ENCODE measurements at regions not wholly inside any gene's neighbourhood (a gene's known extent, or its start where the extent isn't known, plus 50 kb on each side); places are given as distances from the start of the nearest gene placed in this dataset.

DNA sequence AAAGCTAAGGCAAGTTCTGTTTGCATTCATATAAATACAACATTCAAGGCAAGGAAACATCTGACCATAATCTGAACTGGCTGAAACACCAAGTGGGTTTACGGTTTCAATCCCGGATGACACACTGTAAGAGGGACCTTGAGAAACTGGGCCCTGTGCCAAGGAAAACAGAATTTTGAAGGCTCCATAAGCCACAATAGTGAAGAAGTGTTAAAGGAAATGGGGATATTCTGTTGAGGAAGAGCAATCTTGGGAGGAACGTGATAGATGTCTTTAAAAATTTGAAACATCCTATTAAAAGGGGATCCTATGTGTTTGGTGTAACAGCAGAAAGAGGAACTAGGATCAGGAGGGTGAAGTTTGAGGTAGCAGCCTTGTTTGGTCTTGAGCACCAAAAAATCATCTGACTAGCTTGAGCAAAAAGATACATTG, 82.4 kb upstream of the TAB2 start (continued):
- 0 out of 2 replicates have a peak, but pooled peaks have one; percentile 6 for TF ChIP-seq NFIX (CRISPR knock-in tag; IDR thresholded peaks at IDR 0.05; ENCODE audit: low read depth)
- peak; percentile 44; the same call in 1 of the 2 replicates for TF ChIP-seq FOXM1 (IDR thresholded peaks at IDR 0.05; ENCODE audit: low read depth)
- no peak for TF ChIP-seq FOXM1 (CRISPR knock-in tag; IDR thresholded peaks at IDR 0.05; ENCODE audit: low read depth)
- TF ChIP-seq MCM5 (IDR thresholded peaks at IDR 0.05; ENCODE audit: low read depth): no peak
- TF ChIP-seq ZNF175 (CRISPR knock-in tag; IDR thresholded peaks at IDR 0.05; ENCODE audit: low read depth): no peak

- no peak for FAIRE-seq
- no peak for DNase-seq (ENCODE audit: extremely low read depth in 1 of 4, low spot score in 3 of 4)
- intact Hi-C loops (cut with micrococcal nuclease): no loop called here
- in situ Hi-C loops (cut with MboI): no loop called here
- H3K4me2 ChIP-seq (ENCODE audit: insufficient read depth, low read length): no peak overlapping the region
- no peaks in the 10 kb centered on the region for H3K79me2 ChIP-seq (ENCODE audit: control insufficient read depth, insufficient read depth, low read length)
- H4K20me1 ChIP-seq (replicated peaks; ENCODE audit: control insufficient read depth, insufficient read depth, low read length): no peaks in the 10 kb centered on the region
- ChIA-PET CTCF (ENCODE audit: low intra/inter-chr PET ratio) (no interaction called here), POLR2A (no interaction called here)
- TF ChIP-seq MYC (IDR thresholded peaks at IDR 0.05; ENCODE audit: low read depth, low read length) (no peak), MYC (CRISPR knock-in tag; IDR thresholded peaks at IDR 0.05; ENCODE audit: borderline replicate concordance, low read depth) (no peak), POLR2AphosphoS5 (IDR thresholded peaks at IDR 0.05; ENCODE audit: control insufficient read depth, insufficient read depth, low read depth, low read length) (no peak), SOX6 (IDR thresholded peaks at IDR 0.05) (no peak), PTTG1 (tag; IDR thresholded peaks at IDR 0.05; ENCODE audit: low read depth) (no peak), ZNF778 (CRISPR knock-in tag; IDR thresholded peaks at IDR 0.05) (no peak), NFXL1 (CRISPR knock-in tag; IDR thresholded peaks at IDR 0.05) (no peak), ZNF77 (CRISPR knock-in tag; IDR thresholded peaks at IDR 0.05) (no peak)
- TF ChIP-seq, protein P1, sequence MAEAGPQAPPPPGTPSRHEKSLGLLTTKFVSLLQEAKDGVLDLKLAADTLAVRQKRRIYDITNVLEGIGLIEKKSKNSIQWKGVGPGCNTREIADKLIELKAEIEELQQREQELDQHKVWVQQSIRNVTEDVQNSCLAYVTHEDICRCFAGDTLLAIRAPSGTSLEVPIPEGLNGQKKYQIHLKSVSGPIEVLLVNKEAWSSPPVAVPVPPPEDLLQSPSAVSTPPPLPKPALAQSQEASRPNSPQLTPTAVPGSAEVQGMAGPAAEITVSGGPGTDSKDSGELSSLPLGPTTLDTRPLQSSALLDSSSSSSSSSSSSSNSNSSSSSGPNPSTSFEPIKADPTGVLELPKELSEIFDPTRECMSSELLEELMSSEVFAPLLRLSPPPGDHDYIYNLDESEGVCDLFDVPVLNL (CRISPR knock-in tag; IDR thresholded peaks at IDR 0.05; ENCODE audit: low read depth): no peak
- H3K4me3 ChIP-seq: no peak overlapping the region
- no peak overlapping the region for H3K27ac ChIP-seq (ENCODE audit: extremely low read depth, low read depth, low read length)
- no peaks in the 10 kb centered on the region for H3K9me1 ChIP-seq (ENCODE audit: control insufficient read depth, insufficient read depth, low read length)
- H3K9ac ChIP-seq (ENCODE audit: insufficient read depth in 1 of 2, low read depth in 2 of 2, low read length in 2 of 2): no peak overlapping the region
- BruUV-seq (replicated peaks): no TSS peak
- peaks cover 4 to 22% of the 10 kb centered on the region in 2 experiments for H3K4me1 ChIP-seq (replicated peaks in 1 of 2; ENCODE audit: control insufficient read depth in 2 of 2, insufficient read depth in 2 of 2, low read length in 2 of 2)
- H3K27me3 ChIP-seq (ENCODE audit: control insufficient read depth in 2 of 2, insufficient read depth in 2 of 2, low read length in 2 of 2): peaks cover 0 to 6% of the 10 kb centered on the region in 2 experiments; a peak in 1 of 5 replicates
- no peak overlapping the region for H2AFZ ChIP-seq (ENCODE audit: low read depth, low read length)
- no peaks in the 10 kb centered on the region for H3K9me3 ChIP-seq (replicated peaks; ENCODE audit: control insufficient read depth, insufficient read depth, low read depth, low read length)
- no peak for ATAC-seq
- no peaks in the 10 kb centered on the region for H3K36me3 ChIP-seq (ENCODE audit: control insufficient read depth, insufficient read depth, low read length)
Observed at GRCh38 chr6:149236589-149236988, 80.9 kb upstream of the TAB2 start.
